SU-DHL-6 (cell line): ENCODE measurements at regions not wholly inside any gene's neighbourhood (a gene's known extent, or its start where the extent isn't known, plus 50 kb on each side); places are given as distances from the start of the nearest gene placed in this dataset.

Experiments
- CTCF ChIP-seq: fragments of 200-600 bp; sonication (generic); IDR thresholded peaks from one replicate; pipeline ENCODE4 v1.5.1; 2017; ENCODE audit warnings: antibody characterized with exemption, mild to moderate bottlenecking, low read length, moderate library complexity; ENCODE audit not compliant: insufficient read depth, poor library complexity, severe bottlenecking
- EZH2phosphoT487 ChIP-seq: fragments of 200-600 bp; sonication (generic), shearing (Covaris generic); conservative IDR thresholded peaks from 2 replicates; pipeline ENCODE4 v1.6.1; 2018; ENCODE audit warnings: mild to moderate bottlenecking, antibody characterized with exemption, low read length, moderate library complexity, mixed read lengths

GRCh38 chr1:82621076-82621475 is 820.3 kb downstream of the ADGRL2 start:
- TF ChIP-seq CTCF (no peak), EZH2phosphoT487 (no peak)
